ENCODE measurements at regions not wholly inside any gene's neighbourhood (a gene's known extent, or its start where the extent isn't known, plus 50 kb on each side); places are given as distances from the start of the nearest gene placed in this dataset.

DNA sequence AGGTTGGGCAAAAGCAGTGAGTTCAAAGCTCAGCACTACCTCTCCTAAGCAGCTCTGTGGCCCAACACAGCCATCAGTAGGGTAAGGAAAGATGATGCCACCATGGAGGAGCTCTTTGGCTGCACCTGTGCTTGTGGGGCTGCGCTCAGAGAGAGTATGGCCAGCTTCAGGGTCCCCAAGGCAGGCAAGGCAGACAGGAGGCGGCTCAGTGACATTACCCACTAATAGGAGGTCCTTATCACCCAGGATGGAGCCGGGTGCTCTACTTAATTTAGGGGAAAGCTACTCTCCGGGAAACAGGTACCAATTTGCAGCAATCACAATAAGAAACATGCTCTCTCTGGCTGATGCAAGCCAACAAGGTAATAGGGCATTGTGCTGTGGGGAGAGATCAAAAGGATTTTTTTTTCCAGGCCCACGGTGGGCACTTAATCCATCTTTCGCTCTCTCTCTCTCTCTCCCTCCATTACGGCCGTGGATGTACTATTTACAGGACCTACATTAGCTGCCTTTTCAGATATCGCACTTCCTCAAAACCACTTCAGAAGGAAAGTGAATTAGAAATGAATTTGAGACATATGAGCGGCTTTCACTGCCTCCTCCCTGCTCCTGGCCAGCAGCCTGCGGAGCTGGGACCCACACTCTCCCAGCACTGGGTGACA lies 446.3 kb downstream of the SOX6 start:
- no peaks in the 10 kb centered on the region for H3K9me3 ChIP-seq (ENCODE audit: insufficient read depth, low read depth, low read length)
- H3K9me2 ChIP-seq (replicated peaks; ENCODE audit: low read depth, low read length) = no peaks in the 10 kb centered on the region
- no peaks in the 10 kb centered on the region for H3F3A ChIP-seq (ENCODE audit: low read depth)
- no peak overlapping the region for H3K9ac ChIP-seq (ENCODE audit: low read depth, low read length, poor library complexity, severe bottlenecking)
- H4K20me1 ChIP-seq (ENCODE audit: insufficient read depth, low read length, poor library complexity, severe bottlenecking) = no peaks in the 10 kb centered on the region
- H3K27me3 ChIP-seq (ENCODE audit: insufficient read depth, low read length, poor library complexity, severe bottlenecking) = no peaks in the 10 kb centered on the region
- no peak overlapping the region for H2AFZ ChIP-seq (ENCODE audit: low read length)
- H3K4me1 ChIP-seq (ENCODE audit: insufficient read depth, low read length, poor library complexity, severe bottlenecking) = no peaks in the 10 kb centered on the region
- no peaks in the 10 kb centered on the region for H3K79me2 ChIP-seq (ENCODE audit: insufficient read depth, low read length)
- no peaks in the 10 kb centered on the region for H3K36me3 ChIP-seq (ENCODE audit: insufficient read depth, low read length)
- no peak overlapping the region for H3K4me2 ChIP-seq (ENCODE audit: low read depth, low read length, poor library complexity, severe bottlenecking)
- no peak overlapping the region for H3K4me3 ChIP-seq (ENCODE audit: low read length, poor library complexity, severe bottlenecking)
- TF ChIP-seq EZH2phosphoT487 (IDR thresholded peaks at IDR 0.05; ENCODE audit: borderline replicate concordance) = no peak
- TF ChIP-seq, protein P1, sequence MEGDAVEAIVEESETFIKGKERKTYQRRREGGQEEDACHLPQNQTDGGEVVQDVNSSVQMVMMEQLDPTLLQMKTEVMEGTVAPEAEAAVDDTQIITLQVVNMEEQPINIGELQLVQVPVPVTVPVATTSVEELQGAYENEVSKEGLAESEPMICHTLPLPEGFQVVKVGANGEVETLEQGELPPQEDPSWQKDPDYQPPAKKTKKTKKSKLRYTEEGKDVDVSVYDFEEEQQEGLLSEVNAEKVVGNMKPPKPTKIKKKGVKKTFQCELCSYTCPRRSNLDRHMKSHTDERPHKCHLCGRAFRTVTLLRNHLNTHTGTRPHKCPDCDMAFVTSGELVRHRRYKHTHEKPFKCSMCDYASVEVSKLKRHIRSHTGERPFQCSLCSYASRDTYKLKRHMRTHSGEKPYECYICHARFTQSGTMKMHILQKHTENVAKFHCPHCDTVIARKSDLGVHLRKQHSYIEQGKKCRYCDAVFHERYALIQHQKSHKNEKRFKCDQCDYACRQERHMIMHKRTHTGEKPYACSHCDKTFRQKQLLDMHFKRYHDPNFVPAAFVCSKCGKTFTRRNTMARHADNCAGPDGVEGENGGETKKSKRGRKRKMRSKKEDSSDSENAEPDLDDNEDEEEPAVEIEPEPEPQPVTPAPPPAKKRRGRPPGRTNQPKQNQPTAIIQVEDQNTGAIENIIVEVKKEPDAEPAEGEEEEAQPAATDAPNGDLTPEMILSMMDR (conservative IDR thresholded peaks at IDR 0.05; ENCODE audit: low read length) = no peak

DNA sequence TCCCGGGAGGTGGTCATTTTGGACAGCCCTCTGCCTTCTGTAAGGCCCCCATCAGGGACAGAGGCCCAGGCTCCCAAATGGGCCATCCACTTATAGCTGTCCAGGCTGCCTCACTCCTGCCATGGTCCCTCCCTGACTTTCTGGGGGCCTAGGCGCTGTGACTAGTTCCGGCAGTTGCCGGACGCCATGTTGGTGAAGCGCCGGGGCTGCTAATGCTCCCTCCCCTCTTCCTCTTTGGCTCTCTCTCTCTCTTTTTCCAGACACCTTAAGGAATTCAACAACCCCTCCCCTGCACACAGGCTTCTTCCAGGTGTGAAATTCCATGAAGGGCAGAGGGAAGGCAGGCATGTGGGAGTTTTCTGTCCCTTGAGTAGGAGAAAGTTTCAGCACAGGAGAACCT lies 445.6 kb downstream of the SOX6 start:
- Histone ChIP-seq H3K9ac (ENCODE audit: low read depth, low read length, poor library complexity, severe bottlenecking) (no peak overlapping the region), H2AFZ (ENCODE audit: low read length) (no peak overlapping the region), H3K79me2 (ENCODE audit: insufficient read depth, low read length) (no peaks in the 10 kb centered on the region), H3F3A (ENCODE audit: low read depth) (no peaks in the 10 kb centered on the region), H3K4me2 (ENCODE audit: low read depth, low read length, poor library complexity, severe bottlenecking) (no peak overlapping the region), H3K4me1 (ENCODE audit: insufficient read depth, low read length, poor library complexity, severe bottlenecking) (no peaks in the 10 kb centered on the region), H4K20me1 (ENCODE audit: insufficient read depth, low read length, poor library complexity, severe bottlenecking) (no peaks in the 10 kb centered on the region), H3K9me2 (replicated peaks; ENCODE audit: low read depth, low read length) (no peaks in the 10 kb centered on the region), H3K9me3 (ENCODE audit: insufficient read depth, low read depth, low read length) (no peaks in the 10 kb centered on the region), H3K27me3 (ENCODE audit: insufficient read depth, low read length, poor library complexity, severe bottlenecking) (no peaks in the 10 kb centered on the region), H3K36me3 (ENCODE audit: insufficient read depth, low read length) (no peaks in the 10 kb centered on the region), H3K4me3 (ENCODE audit: low read length, poor library complexity, severe bottlenecking) (no peak overlapping the region)
- TF ChIP-seq, protein P1 (conservative IDR thresholded peaks at IDR 0.05; ENCODE audit: low read length) = no peak

DNA sequence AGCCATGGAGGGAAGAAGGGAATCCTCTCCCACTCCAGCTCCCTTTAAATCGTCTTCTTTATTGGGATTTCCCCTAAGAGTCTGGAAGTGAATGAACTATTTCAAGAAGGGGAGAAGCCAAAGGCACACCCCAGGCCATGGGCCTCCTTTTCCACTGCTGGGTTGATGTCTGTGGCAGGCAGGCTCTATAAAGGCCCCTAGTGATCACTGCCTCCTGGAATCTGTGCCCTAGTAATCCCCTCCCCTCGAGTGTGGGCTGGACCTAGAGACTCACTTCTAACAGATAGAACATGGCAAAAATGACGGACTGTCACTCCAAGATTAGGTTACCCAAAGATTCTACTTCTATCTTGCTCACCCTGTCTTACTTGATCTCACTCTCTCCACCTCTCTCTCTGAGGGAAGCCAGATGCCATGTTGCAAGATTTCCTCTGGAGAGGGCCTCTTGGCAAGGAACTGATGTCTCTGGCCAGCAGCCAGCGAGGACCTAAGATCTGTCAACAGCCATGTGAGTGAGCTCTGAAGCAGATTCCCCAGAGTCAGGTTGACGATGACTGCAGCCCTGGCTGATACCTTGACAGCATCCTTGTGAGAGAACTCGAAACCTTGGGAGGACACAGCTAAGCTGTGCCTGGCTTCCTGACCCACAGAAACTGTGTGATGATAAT lies 444.8 kb downstream of the SOX6 start:
- H3F3A ChIP-seq (ENCODE audit: low read depth) = no peaks in the 10 kb centered on the region
- no peaks in the 10 kb centered on the region for H3K9me3 ChIP-seq (ENCODE audit: insufficient read depth, low read depth, low read length)
- no peaks in the 10 kb centered on the region for H3K4me1 ChIP-seq (ENCODE audit: insufficient read depth, low read length, poor library complexity, severe bottlenecking)
- no peaks in the 10 kb centered on the region for H3K27me3 ChIP-seq (ENCODE audit: insufficient read depth, low read length, poor library complexity, severe bottlenecking)
- H4K20me1 ChIP-seq (ENCODE audit: insufficient read depth, low read length, poor library complexity, severe bottlenecking) = no peaks in the 10 kb centered on the region
- no peak overlapping the region for H3K4me3 ChIP-seq (ENCODE audit: low read length, poor library complexity, severe bottlenecking)
- H3K4me2 ChIP-seq (ENCODE audit: low read depth, low read length, poor library complexity, severe bottlenecking) = no peak overlapping the region
- no peak overlapping the region for H2AFZ ChIP-seq (ENCODE audit: low read length)
- H3K36me3 ChIP-seq (ENCODE audit: insufficient read depth, low read length) = no peaks in the 10 kb centered on the region
- H3K9ac ChIP-seq (ENCODE audit: low read depth, low read length, poor library complexity, severe bottlenecking) = no peak overlapping the region
- TF ChIP-seq EZH2phosphoT487 (IDR thresholded peaks at IDR 0.05; ENCODE audit: borderline replicate concordance) = no peak
- TF ChIP-seq, protein P1 (conservative IDR thresholded peaks at IDR 0.05; ENCODE audit: low read length) = no peak
- no peaks in the 10 kb centered on the region for H3K9me2 ChIP-seq (replicated peaks; ENCODE audit: low read depth, low read length)
- no peaks in the 10 kb centered on the region for H3K79me2 ChIP-seq (ENCODE audit: insufficient read depth, low read length)
